H9 (cell line): ENCODE measurements at regions not wholly inside any gene's neighbourhood (a gene's known extent, or its start where the extent isn't known, plus 50 kb on each side); places are given as distances from the start of the nearest gene placed in this dataset.

Experiments used
- DNase-seq: peaks from one replicate; pipeline ENCODE4 v3.0.0-alpha.2; 2017
- H2AFZ ChIP-seq: one replicate; pipeline ENCODE4 v1.6.1; 2013; ENCODE audit warnings: mild to moderate bottlenecking, low read length, control low read depth, moderate library complexity
- H2AK5ac ChIP-seq: 2 replicates; pipeline ENCODE4 v1.6.1; 2013; ENCODE audit warnings: low read length, control low read depth, mixed read lengths; ENCODE audit not compliant: insufficient read length
- H2BK120ac ChIP-seq: one replicate; pipeline ENCODE4 v1.6.1; 2013; ENCODE audit warnings: low read depth, mild to moderate bottlenecking, low read length, control low read depth, inconsistent platforms; ENCODE audit not compliant: poor library complexity, severe bottlenecking
- H2BK12ac ChIP-seq: 2 replicates; pipeline ENCODE4 v1.6.1; 2013; ENCODE audit warnings: low read length, control low read depth, mixed read lengths, low read depth; ENCODE audit not compliant: insufficient read length
- H2BK15ac ChIP-seq: 2 replicates; pipeline ENCODE4 v1.6.1; 2013; ENCODE audit warnings: low read depth, low read length, control low read depth
- H2BK20ac ChIP-seq: one replicate; pipeline ENCODE4 v1.6.1; 2013; ENCODE audit warnings: low read depth, mild to moderate bottlenecking, low read length, control low read depth, inconsistent platforms; ENCODE audit not compliant: poor library complexity, severe bottlenecking
- H2BK5ac ChIP-seq: 2 replicates; pipeline ENCODE4 v1.6.1; 2013; ENCODE audit warnings: low read length, control low read depth, mixed read lengths; ENCODE audit not compliant: insufficient read length
- H3K14ac ChIP-seq: 2 replicates; pipeline ENCODE4 v1.6.1; 2013; ENCODE audit warnings: low read length, control low read depth; ENCODE audit not compliant: insufficient read depth
- H3K18ac ChIP-seq: 2 replicates; pipeline ENCODE4 v1.6.1; 2013; ENCODE audit warnings: low read depth, mild to moderate bottlenecking, mixed read lengths, low read length, control low read depth; ENCODE audit not compliant: insufficient read length
- H3K23ac ChIP-seq: 2 replicates; pipeline ENCODE4 v1.6.1; 2013; ENCODE audit warnings: low read length, control low read depth, mixed read lengths, low read depth; ENCODE audit not compliant: insufficient read length
- H3K23me2 ChIP-seq: 2 replicates; pipeline ENCODE4 v1.6.1; 2013; ENCODE audit warnings: low read depth, mild to moderate bottlenecking, mixed read lengths, low read length, control low read depth; ENCODE audit not compliant: insufficient read length, poor library complexity, severe bottlenecking
- H3K27ac ChIP-seq: 2 replicates; pipeline ENCODE4 v1.5.1; 2013; ENCODE audit warnings: low read length, control low read depth, mixed read lengths, low read depth; ENCODE audit not compliant: insufficient read length
- H3K27me3 ChIP-seq: 2 replicates; pipeline ENCODE4 v1.6.1; 2013; ENCODE audit warnings: low read length, control low read depth, inconsistent platforms; ENCODE audit not compliant: insufficient read depth
- H3K4ac ChIP-seq: 2 replicates; pipeline ENCODE4 v1.6.1; 2013; ENCODE audit warnings: low read depth, mild to moderate bottlenecking, control low read depth, inconsistent platforms, low read length, moderate library complexity
- H3K4me1 ChIP-seq: 2 replicates; pipeline ENCODE4 v1.6.1; 2013; ENCODE audit warnings: low read length, control low read depth, inconsistent platforms; ENCODE audit not compliant: insufficient read depth
- H3K4me2 ChIP-seq: 2 replicates; pipeline ENCODE4 v1.6.1; 2013; ENCODE audit warnings: low read length, control low read depth, mixed read lengths; ENCODE audit not compliant: insufficient read length, insufficient read depth
- H3K56ac ChIP-seq: 2 replicates; pipeline ENCODE4 v1.6.1; 2013; ENCODE audit warnings: low read depth, mild to moderate bottlenecking, mixed read lengths, low read length, control low read depth; ENCODE audit not compliant: insufficient read length
- H3K79me1 ChIP-seq: 2 replicates; pipeline ENCODE4 v1.6.1; 2013; ENCODE audit warnings: low read depth, mild to moderate bottlenecking, moderate library complexity, low read length, control low read depth, inconsistent platforms; ENCODE audit not compliant: insufficient read depth, poor library complexity, severe bottlenecking
- H3K79me2 ChIP-seq: 2 replicates; pipeline ENCODE4 v1.6.1; 2013; ENCODE audit warnings: low read length, control low read depth, inconsistent platforms; ENCODE audit not compliant: insufficient read depth
- H3K9ac ChIP-seq: 2 replicates; pipeline ENCODE4 v1.6.1; 2013; ENCODE audit warnings: low read length, control low read depth, mixed read lengths; ENCODE audit not compliant: insufficient read length; ENCODE audit errors: extremely low read depth
- H3K9me3 ChIP-seq: one replicate; pipeline ENCODE4 v1.6.1; 2013; ENCODE audit warnings: low read depth, low read length, inconsistent platforms; ENCODE audit not compliant: control insufficient read depth
- H3T11ph ChIP-seq: one replicate; pipeline ENCODE4 v1.6.1; 2013; ENCODE audit warnings: mild to moderate bottlenecking, low read length, control low read depth, inconsistent platforms
- H4K20me1 ChIP-seq: one replicate; pipeline ENCODE4 v1.6.1; 2013; ENCODE audit not compliant: control insufficient read depth, insufficient read length, insufficient read depth
- H4K5ac ChIP-seq: 2 replicates; pipeline ENCODE4 v1.6.1; 2013; ENCODE audit warnings: low read depth, mild to moderate bottlenecking, mixed read lengths, low read length, control low read depth; ENCODE audit not compliant: insufficient read length
- H4K8ac ChIP-seq: replicated peaks from 2 replicates; pipeline ENCODE4 v1.6.1; 2013; ENCODE audit warnings: low read length, control low read depth, mixed read lengths, low read depth; ENCODE audit not compliant: insufficient read length
- H4K91ac ChIP-seq: 2 replicates; pipeline ENCODE4 v1.6.1; 2013; ENCODE audit warnings: low read depth, mild to moderate bottlenecking, moderate library complexity, mixed read lengths, low read length, control low read depth; ENCODE audit not compliant: insufficient read length
- H3K27ac Mint-ChIP-seq, 3 experiments: 2 replicates in 2 of 3; 3 replicates in 1 of 3; pipeline ENCODE4 v1.8.0; 2020 to 2021; ENCODE audit warnings: mixed read lengths in 3 of 3, mild to moderate bottlenecking in 1 of 3, moderate library complexity in 1 of 3
- H3K27me3 Mint-ChIP-seq: 2 replicates; pipeline ENCODE4 v1.8.0; 2021; ENCODE audit warnings: low read depth, mild to moderate bottlenecking, moderate library complexity, mixed read lengths
- H3K36me3 Mint-ChIP-seq, 3 experiments: 2 replicates in 2 of 3; 3 replicates in 1 of 3; pipeline ENCODE4 v1.8.0; 2020 to 2021; ENCODE audit warnings: low read depth in 3 of 3, mixed read lengths in 3 of 3; ENCODE audit not compliant: insufficient read depth in 1 of 3
- H3K4me1 Mint-ChIP-seq, 2 experiments: 2 replicates each; pipeline ENCODE4 v1.8.0; 2020; ENCODE audit warnings: mixed read lengths in 2 of 2
- H3K4me3 Mint-ChIP-seq, 2 experiments: 2 replicates in 1 of 2; 3 replicates in 1 of 2; pipeline ENCODE4 v1.8.0; 2020 to 2021; ENCODE audit warnings: mild to moderate bottlenecking in 2 of 2, mixed read lengths in 2 of 2, moderate library complexity in 1 of 2
- H3K9me3 Mint-ChIP-seq, 2 experiments: 2 replicates in 1 of 2; 3 replicates in 1 of 2; pipeline ENCODE4 v1.8.0; 2020; ENCODE audit warnings: mild to moderate bottlenecking in 2 of 2, mixed read lengths in 2 of 2, moderate library complexity in 1 of 2
- CTCF ChIP-seq: fragments of 200-600 bp; sonication (generic); conservative IDR thresholded peaks from 3 replicates; pipeline ENCODE4 v1.8.0; 2021; ENCODE audit warnings: antibody characterized with exemption, mild to moderate bottlenecking
- WGBS: extraction: QIAGEN DNeasy Blood & Tissue Kit; methylation state at CpG from one replicate; pipeline ENCODE4 v1.1.7; 2013; ENCODE audit warnings: missing lambda C conversion rate, low lambda C conversion rate, mixed read lengths; ENCODE audit not compliant: insufficient read length; ENCODE audit errors: extremely low coverage; 5-methylcytosine and 5-hydroxymethylcytosine counted together

GRCh38 chr5:167171056-167171455 is 1120.4 kb upstream of the WWC1 start:
- Histone ChIP-seq H2BK12ac (no peak overlapping the region), H4K20me1 (no peaks in the 10 kb centered on the region), H3K23me2 (no peaks in the 10 kb centered on the region), H2BK20ac (no peak overlapping the region), H3K56ac (no peak overlapping the region), H3T11ph (no peak overlapping the region), H3K4ac (no peak overlapping the region), H2BK120ac (no peak overlapping the region), H3K18ac (no peak overlapping the region), H3K4me2 (no peak overlapping the region), H3K79me1 (no peaks in the 10 kb centered on the region), H2AK5ac (no peak overlapping the region), H3K27me3 (no peaks in the 10 kb centered on the region), H3K9ac (no peak overlapping the region), H4K8ac (no peak overlapping the region), H3K9me3 (no peaks in the 10 kb centered on the region), H3K23ac (no peak overlapping the region), H2BK5ac (no peak overlapping the region), H3K79me2 (no peaks in the 10 kb centered on the region), H2BK15ac (no peak overlapping the region), H2AFZ (no peak overlapping the region), H3K27ac (no peak overlapping the region), H4K5ac (no peak overlapping the region), H4K91ac (no peak overlapping the region), H3K4me1 (peaks cover 3% of the 10 kb centered on the region; the same call in 1 of the 2 replicates), H3K14ac (no peak overlapping the region)
- no peak overlapping the region for H3K4me3 Mint-ChIP-seq
- H3K27me3 Mint-ChIP-seq: no peaks in the 10 kb centered on the region
- no peak overlapping the region for H3K27ac Mint-ChIP-seq
- WGBS: no CpG with 5 or more reads among the region's 3 CpGs
- peaks cover 21 to 27% of the 10 kb centered on the region in 2 experiments for H3K4me1 Mint-ChIP-seq
- no peak for DNase-seq
- no peaks in the 10 kb centered on the region for H3K36me3 Mint-ChIP-seq
- no peak for TF ChIP-seq CTCF
- H3K9me3 Mint-ChIP-seq: no peaks in the 10 kb centered on the region; a peak in 1 of 5 replicates
